ENCODE measurements at regions not wholly inside any gene's neighbourhood (a gene's known extent, or its start where the extent isn't known, plus 50 kb on each side); places are given as distances from the start of the nearest gene placed in this dataset.

DNA sequence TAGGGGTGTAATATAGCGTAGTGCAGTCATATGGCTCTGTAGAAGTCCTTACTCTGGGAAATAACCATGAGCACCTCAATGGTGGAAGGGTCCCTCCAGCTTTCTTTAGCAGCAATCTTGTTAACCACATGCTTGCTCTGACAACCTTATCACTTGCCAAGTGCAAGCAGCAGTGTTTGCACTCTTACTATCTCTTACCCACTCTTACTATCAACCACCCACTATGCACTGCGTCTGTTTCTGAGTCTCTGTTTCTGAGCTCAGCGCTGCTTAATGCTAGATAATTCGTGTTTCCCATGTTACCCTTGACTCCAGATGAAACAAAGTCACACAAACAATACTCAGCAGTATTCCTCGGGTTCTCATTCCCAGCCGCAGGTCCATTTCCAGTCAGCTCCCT lies 433.7 kb upstream of the PFKP start:
- TF ChIP-seq, protein P1, sequence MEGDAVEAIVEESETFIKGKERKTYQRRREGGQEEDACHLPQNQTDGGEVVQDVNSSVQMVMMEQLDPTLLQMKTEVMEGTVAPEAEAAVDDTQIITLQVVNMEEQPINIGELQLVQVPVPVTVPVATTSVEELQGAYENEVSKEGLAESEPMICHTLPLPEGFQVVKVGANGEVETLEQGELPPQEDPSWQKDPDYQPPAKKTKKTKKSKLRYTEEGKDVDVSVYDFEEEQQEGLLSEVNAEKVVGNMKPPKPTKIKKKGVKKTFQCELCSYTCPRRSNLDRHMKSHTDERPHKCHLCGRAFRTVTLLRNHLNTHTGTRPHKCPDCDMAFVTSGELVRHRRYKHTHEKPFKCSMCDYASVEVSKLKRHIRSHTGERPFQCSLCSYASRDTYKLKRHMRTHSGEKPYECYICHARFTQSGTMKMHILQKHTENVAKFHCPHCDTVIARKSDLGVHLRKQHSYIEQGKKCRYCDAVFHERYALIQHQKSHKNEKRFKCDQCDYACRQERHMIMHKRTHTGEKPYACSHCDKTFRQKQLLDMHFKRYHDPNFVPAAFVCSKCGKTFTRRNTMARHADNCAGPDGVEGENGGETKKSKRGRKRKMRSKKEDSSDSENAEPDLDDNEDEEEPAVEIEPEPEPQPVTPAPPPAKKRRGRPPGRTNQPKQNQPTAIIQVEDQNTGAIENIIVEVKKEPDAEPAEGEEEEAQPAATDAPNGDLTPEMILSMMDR (conservative IDR thresholded peaks at IDR 0.05), result no peak
- TF ChIP-seq ZFX (IDR thresholded peaks at IDR 0.05), result no peak
- H3K27ac ChIP-seq, result no peak overlapping the region

DNA sequence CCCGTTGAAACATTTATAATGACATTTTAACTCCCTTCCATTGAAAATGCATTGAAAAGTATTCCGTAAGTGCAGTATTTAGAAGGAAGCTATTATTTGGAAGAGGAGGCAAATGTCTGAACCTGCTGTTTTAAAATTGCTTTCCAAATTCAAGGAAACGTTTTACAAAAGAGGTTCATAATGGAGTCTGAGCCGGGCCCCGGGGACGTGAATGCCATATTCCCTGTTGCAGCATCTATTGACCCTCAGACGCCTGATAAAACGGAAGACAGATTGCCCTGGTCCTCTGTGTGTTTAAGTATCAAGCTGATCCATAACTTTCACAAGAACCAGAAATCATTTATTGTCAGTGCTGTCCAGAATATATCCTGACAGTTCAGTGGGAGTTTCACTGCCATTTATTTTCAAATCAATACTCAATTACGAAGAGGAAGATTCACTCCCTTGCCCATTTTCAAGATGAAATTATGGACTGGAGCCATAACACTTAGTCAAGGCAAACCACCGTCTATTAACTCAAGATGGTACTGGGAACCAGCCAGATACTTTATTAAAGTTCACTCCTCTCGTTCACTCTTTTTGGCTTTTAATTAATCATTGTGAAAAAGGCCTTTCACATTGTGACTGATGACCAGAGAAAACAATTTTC lies 435.7 kb upstream of the PFKP start:
- H3K27ac ChIP-seq, result no peak overlapping the region
- TF ChIP-seq, protein P1 (conservative IDR thresholded peaks at IDR 0.05), result no peak
- TF ChIP-seq ZFX (IDR thresholded peaks at IDR 0.05), result no peak

DNA sequence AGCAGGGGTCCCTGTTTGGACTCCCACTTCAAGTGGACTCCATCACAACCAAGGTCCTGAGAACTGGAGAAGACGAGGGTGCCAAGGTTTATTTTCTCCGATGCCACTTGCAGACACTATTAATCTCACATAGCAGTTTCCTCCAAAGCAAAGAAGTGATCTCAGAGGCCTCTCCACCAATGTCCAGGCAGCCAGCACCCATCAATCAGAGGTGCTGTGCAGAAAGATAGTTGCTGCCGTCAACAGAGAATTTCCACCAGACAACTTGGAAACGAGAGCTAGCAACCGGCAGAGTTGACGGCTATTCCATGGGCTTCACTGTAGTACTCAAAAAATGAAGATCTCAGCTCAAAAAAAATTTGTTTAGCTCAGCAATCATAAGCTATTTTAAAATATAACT lies 438.6 kb upstream of the PFKP start:
- TF ChIP-seq ZFX (IDR thresholded peaks at IDR 0.05), result no peak
- TF ChIP-seq, protein P1 (conservative IDR thresholded peaks at IDR 0.05), result no peak
- no peak overlapping the region for H3K27ac ChIP-seq

DNA sequence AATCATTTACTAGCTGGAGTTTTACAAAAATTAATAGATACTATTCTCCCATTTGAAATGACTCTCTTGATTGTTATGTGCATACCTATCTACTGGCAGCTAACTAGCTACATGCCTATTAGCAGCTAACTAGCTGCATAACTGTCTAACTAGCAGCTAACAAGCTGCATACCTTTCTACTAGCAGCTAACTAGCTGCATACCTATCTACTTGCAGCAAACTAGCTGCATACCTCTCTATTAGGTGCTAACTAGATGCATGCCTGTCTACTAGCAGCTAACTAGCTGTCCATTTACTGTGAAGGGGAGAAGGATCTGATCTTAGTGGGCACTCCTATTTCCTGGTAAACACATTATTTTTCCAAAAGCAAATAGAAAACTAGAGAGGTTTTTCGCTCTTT lies 439.4 kb upstream of the PFKP start:
- no peak for TF ChIP-seq ZFX (IDR thresholded peaks at IDR 0.05)
- TF ChIP-seq, protein P1 (conservative IDR thresholded peaks at IDR 0.05), result no peak

DNA sequence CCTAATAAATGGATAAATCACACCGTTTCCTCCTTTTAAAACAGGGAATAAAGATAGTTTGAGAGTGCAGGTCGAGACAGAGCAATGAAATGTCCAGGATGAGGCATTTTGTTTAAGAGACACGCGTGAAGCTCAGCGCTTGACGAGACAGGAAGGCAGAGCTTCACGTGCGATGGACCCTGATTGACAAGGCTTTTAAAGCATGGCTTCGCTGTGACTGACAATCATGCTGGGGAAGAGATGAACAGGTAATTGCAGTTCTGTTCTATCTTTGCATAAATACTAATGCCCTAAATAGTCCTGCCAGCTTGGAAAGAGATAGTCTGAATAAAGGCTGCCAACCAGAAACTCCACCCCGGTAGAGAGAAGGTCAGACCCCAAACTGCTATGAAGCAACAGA lies 442.3 kb upstream of the PFKP start:
- TF ChIP-seq, protein P1 (conservative IDR thresholded peaks at IDR 0.05), result no peak
- no peak for TF ChIP-seq ZFX (IDR thresholded peaks at IDR 0.05)
- H3K27ac ChIP-seq, result no peak overlapping the region

More for the DNA sequence above, 439.4 kb upstream of the PFKP start:
- no peak overlapping the region for H3K27ac ChIP-seq

DNA sequence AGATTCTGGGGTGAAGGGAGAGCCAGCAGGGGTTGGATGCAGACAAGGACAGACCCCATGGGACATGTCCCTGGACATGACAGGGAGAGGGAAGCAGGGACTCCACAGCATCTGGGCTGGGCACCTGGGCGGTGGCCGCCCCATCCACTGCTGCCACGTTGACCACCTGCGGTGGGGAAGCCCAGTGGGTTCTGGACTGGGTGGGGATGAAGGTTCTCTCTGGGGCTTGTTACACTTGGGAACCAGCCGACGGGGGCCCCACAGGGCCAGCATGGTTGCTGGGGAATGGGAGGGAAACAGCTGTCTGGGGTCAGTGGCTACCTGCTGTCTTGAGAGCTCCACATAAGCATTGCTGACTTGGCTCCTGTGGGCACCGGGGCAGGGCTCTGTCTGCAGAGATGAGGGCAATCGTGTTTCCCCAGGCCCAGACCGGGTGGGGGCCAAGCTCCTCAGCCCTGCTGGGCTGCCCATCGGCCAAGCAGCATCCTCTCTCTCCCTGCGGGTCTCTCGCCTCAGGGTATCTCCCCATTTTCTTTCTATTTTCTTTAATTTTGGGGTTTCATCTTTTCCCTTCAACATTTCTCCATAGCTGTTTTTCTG lies 443.6 kb upstream of the PFKP start:
- no peak overlapping the region for H3K27ac ChIP-seq
- TF ChIP-seq ZFX (IDR thresholded peaks at IDR 0.05), result no peak
- TF ChIP-seq, protein P1 (conservative IDR thresholded peaks at IDR 0.05), result no peak

DNA sequence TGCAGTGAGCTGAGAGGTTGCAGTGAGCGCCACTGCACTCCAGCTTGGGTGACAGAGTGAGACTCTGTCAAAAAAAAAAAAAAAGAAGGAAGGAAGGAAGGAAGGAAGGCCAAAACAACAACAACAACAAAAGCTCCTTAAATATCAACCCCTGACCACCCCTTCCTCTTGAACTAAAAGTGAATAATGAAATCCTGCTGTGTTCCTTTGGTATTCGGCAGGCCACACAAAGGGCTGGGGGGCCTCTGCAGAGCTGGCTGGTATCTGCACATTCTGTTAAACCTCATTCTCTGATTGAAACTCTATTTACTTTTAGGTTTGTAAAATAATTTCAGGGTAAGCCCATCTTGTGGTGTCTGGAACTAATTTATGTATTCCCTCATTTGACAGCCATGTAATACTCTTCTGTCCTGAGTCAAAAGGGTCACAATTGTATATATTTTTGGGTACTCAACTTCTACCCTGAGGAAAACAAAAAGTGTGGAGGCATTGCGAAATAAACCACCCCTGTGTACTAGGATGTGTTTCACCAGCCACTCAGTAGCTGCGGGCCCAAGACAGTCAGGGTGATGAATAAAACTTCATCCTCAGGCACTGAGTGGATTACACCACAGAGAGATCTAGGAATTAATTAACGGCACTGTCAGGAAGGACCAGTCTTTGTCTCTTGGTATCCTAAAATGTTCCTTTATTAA lies 446.4 kb upstream of the PFKP start:
- TF ChIP-seq, protein P1 (conservative IDR thresholded peaks at IDR 0.05), result no peak
- TF ChIP-seq ZFX (IDR thresholded peaks at IDR 0.05), result no peak
- no peak overlapping the region for H3K27ac ChIP-seq

Measured in C4-2B (cell line).